Choroid plexus epithelial cell (primary cell): ENCODE measurements at regions not wholly inside any gene's neighbourhood (a gene's known extent, or its start where the extent isn't known, plus 50 kb on each side); places are given as distances from the start of the nearest gene placed in this dataset.

Experiments used
- DNase-seq: peaks from one replicate; pipeline ENCODE4 v3.0.0-alpha.2; 2010; ENCODE audit warnings: low read depth
- H3K4me3 ChIP-seq: 2 replicates; pipeline ENCODE4 v1.5.1; 2011; ENCODE audit warnings: low read depth, mild to moderate bottlenecking, control low read depth, low read length, moderate library complexity
- TF ChIP-seq, protein P1 (sequence below): conservative IDR thresholded peaks from 2 replicates; pipeline ENCODE4 v1.5.1; 2011; ENCODE audit warnings: low read depth, mild to moderate bottlenecking, control low read depth, inconsistent platforms, low read length, moderate library complexity

DNA sequence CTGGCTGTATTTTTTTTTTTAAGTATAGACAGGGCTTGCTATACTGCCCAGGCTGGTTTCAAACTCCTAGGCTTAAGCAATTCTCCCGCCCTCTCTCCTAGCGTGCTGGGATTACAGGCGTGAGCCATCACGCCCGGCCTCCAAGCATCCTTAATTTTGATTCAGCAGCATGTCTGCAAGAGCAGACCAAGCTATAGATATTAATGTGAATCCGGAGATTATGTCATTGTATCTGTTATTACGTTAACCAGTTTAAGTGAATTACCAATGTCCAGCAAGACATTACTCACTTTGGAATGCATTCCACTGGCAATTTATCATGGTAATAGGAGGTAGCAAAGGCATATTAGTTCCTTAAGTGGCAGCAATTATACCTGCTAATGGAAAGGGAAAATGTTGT lies 179.7 kb downstream of the CHRM3 start:
- no peak for DNase-seq
- TF ChIP-seq, protein P1, sequence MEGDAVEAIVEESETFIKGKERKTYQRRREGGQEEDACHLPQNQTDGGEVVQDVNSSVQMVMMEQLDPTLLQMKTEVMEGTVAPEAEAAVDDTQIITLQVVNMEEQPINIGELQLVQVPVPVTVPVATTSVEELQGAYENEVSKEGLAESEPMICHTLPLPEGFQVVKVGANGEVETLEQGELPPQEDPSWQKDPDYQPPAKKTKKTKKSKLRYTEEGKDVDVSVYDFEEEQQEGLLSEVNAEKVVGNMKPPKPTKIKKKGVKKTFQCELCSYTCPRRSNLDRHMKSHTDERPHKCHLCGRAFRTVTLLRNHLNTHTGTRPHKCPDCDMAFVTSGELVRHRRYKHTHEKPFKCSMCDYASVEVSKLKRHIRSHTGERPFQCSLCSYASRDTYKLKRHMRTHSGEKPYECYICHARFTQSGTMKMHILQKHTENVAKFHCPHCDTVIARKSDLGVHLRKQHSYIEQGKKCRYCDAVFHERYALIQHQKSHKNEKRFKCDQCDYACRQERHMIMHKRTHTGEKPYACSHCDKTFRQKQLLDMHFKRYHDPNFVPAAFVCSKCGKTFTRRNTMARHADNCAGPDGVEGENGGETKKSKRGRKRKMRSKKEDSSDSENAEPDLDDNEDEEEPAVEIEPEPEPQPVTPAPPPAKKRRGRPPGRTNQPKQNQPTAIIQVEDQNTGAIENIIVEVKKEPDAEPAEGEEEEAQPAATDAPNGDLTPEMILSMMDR, result no peak
- H3K4me3 ChIP-seq, result no peak overlapping the region

DNA sequence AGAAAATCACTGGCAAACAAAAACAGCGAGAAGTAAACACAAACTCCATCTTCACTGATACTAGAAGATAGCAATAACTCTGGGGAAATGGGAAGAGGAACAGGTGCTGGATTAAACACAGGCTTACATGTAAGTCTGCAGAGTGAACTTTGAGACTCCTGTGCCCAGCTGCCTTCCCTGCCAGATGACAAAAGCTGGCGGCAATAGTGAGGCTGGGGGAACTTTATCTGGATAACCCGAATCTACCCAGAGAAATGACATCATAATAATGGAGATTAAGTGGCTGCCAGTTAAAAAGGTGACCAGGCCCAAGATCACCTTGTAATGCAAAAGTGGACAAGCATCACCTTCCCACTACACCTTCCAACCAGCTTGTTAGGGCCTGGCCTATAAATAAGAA lies 184.5 kb downstream of the CHRM3 start:
- TF ChIP-seq, protein P1, result no peak
- no peak overlapping the region for H3K4me3 ChIP-seq

DNA sequence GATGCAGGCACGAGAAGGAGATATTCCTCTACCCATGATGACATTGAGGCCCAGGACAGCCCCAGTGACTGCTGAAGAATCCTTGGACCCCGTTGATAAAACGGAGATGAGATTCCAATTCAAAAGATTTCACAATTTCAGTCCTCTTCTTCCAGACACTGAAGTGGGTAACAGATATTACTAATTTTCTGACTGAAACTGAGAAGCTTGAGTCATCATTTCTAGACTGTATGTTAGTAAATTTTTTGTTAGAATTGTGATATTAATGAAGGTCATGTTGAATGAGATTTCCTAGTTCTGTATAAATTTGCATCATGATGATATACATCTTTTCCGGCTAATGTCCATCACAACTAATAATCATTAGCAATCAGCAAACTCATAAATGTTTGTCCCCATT lies 185.8 kb downstream of the CHRM3 start:
- no peak overlapping the region for H3K4me3 ChIP-seq
- DNase-seq, result no peak
- TF ChIP-seq, protein P1, result no peak

More for the DNA sequence above, 184.5 kb downstream of the CHRM3 start:
- DNase-seq, result no peak

DNA sequence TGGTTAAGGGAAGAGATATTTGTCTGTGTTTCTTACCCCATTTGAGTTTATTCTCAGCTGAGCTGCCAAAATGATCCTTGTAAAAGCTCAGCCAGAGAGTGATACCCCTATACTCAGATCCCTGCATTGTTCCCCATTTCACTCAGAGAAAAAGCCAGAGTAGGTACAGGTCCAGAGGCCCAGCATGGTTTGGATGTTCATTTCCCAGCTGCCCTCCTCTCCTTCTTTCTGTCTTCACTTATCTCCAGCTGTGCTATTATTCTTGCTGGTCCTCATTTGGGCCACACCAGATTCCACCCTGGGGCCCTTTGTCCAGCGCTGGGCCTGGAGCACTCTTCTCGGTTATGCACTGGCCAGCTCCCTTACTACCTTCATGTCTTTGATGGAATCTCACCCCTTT lies 187.7 kb downstream of the CHRM3 start:
- DNase-seq, result no peak
- no peak overlapping the region for H3K4me3 ChIP-seq
- TF ChIP-seq, protein P1, result no peak

DNA sequence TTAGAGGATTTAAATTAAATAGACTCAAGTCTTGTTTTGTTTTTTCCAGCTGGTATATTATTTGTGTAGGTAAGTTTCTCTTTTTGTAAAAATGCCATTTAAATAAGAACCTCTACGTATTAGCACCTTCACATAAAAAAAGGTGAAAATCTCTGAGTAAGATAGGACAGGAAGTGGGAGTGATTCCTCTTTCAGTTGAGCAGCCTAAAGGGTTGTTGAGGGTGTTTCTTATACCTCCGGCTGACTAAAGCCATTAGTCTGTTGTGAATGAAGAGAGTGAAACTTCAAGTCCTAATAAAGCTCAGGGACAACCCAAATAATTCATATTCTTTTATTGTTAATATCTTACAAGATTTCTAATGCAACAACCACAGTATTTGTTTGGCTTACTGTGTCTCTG lies 188.7 kb downstream of the CHRM3 start:
- TF ChIP-seq, protein P1, result no peak
- no peak for DNase-seq

DNA sequence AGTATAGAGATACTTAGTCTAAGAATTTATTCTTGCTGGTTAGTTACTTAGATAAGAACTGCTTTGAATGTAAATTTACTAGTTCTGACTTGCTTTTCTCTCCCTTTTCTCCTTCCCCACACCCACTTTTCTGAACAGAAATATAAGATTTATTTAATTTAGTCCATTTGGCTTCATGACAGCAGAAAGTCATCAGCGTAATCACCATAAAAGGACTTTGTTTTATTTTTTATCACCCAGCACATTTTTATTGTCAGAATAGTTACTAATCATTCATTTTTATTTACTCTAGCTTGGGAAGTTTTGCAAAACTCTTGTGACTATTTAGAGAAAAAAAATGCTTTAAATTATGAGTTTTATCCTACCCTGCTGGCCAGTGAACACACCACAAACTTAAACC lies 197.2 kb downstream of the CHRM3 start:
- TF ChIP-seq, protein P1, result no peak
- no peak for DNase-seq
- H3K4me3 ChIP-seq, result no peak overlapping the region

More for the DNA sequence above, 188.7 kb downstream of the CHRM3 start:
- no peak overlapping the region for H3K4me3 ChIP-seq

DNA sequence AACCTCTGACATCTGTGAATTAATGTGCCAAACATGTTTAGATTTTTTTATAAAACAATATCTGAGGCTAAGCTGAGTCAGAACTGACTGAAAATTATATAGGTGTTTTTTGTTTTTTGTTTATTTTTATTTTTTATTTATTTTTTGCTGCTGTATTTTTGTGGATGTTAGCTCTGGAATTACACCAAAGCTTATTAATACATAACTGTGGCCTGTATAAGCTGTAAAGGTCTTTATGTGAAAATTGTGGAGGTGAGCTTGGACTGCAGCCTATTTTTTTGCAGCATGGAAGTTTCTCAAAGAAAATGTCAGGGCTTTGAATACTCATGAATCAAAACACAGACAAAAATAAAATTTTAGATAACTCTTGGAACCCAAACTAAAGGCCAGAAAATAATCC lies 199.8 kb downstream of the CHRM3 start:
- TF ChIP-seq, protein P1, result no peak
- no peak for DNase-seq
- no peak overlapping the region for H3K4me3 ChIP-seq
